ENCODE measurements at regions not wholly inside any gene's neighbourhood (a gene's known extent, or its start where the extent isn't known, plus 50 kb on each side); places are given as distances from the start of the nearest gene placed in this dataset.
A peak's percentile ranks its signal among the peaks of the same experiment; 100 is the strongest.
"Not testable (repeated sequence)": the region's sequence is repeated elsewhere in the genome, so short reads cannot be mapped to it uniquely, and the experiment has no call there.

GRCh38 chr2:156254637-156255067 lies 77.9 kb downstream of the NR4A2 start:
- DNase-seq: not testable (repeated sequence)

- no peak for DNase-seq
These were observed 78.8 kb downstream of the NR4A2 start for GRCh38 chr2:156253765-156254164.

- DNase-seq: no peak
These were observed 89.6 kb downstream of the NR4A2 start for GRCh38 chr2:156242874-156243273.

- DNase-seq: no peak
These were observed 95.0 kb downstream of the NR4A2 start for GRCh38 chr2:156237558-156237957.

- no peak for DNase-seq
These were observed 102.7 kb downstream of the NR4A2 start for GRCh38 chr2:156229724-156230362.

- not testable (repeated sequence) for DNase-seq
These were observed 109.2 kb downstream of the NR4A2 start for GRCh38 chr2:156223328-156223727.

GRCh38 chr2:156221703-156222102 lies 110.8 kb downstream of the NR4A2 start:
- no peak for DNase-seq

- DNase-seq: no peak
These were observed 112.9 kb downstream of the NR4A2 start for GRCh38 chr2:156219491-156220100.

GRCh38 chr2:156215656-156216055 lies 116.9 kb downstream of the NR4A2 start:
- no peak for DNase-seq

GRCh38 chr2:156211318-156211717 lies 121.2 kb downstream of the NR4A2 start:
- no peak for DNase-seq

GRCh38 chr2:156206355-156206754 lies 126.2 kb downstream of the NR4A2 start:
- DNase-seq: no peak

- DNase-seq: no peak
These were observed 132.9 kb downstream of the NR4A2 start for GRCh38 chr2:156199588-156199987.

- no peak for DNase-seq
These were observed 136.5 kb downstream of the NR4A2 start for GRCh38 chr2:156196031-156196430.

- DNase-seq: no peak
These were observed 140.1 kb downstream of the NR4A2 start for GRCh38 chr2:156192468-156192867.

GRCh38 chr2:156191527-156191926 lies 141.0 kb downstream of the NR4A2 start:
- DNase-seq: no peak

GRCh38 chr2:156190517-156190916 lies 142.0 kb downstream of the NR4A2 start:
- DNase-seq: no peak

- no peak for DNase-seq
These were observed 142.9 kb downstream of the NR4A2 start for GRCh38 chr2:156189584-156189983.

GRCh38 chr2:156189143-156189542 lies 143.4 kb downstream of the NR4A2 start:
- peak; percentile 14 for DNase-seq

- DNase-seq: no peak
These were observed 150.4 kb downstream of the NR4A2 start for GRCh38 chr2:156182132-156182531.

GRCh38 chr2:156181208-156181607 lies 151.3 kb downstream of the NR4A2 start:
- DNase-seq: no peak

GRCh38 chr2:156177654-156178053 lies 154.9 kb downstream of the NR4A2 start:
- DNase-seq: no peak

GRCh38 chr2:156175946-156176345 lies 156.6 kb downstream of the NR4A2 start:
- no peak for DNase-seq

- DNase-seq: no peak
These were observed 161.6 kb downstream of the NR4A2 start for GRCh38 chr2:156170929-156171328.

GRCh38 chr2:156165742-156166141 lies 166.8 kb downstream of the NR4A2 start:
- no peak for DNase-seq
